ENCODE measurements at regions not wholly inside any gene's neighbourhood (a gene's known extent, or its start where the extent isn't known, plus 50 kb on each side); places are given as distances from the start of the nearest gene placed in this dataset.

DNA sequence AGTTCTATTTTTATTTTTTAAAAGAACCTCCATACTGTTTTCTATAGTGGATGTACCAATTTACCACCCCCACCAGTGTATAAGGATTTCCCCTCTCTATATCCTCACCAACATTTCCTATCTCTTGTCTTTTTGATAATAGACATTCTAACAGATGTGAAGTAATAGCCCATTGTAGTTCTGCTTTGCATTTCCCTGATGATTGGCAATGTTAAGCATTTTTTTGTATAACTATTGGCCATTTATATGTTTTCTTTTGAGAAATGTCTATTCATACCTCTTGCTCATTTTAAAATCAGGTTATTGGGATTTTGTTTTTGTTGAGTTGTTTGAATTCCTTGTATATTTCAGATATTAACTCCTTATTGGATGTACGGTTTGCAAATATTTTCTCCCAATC is 251.1 kb upstream of the HTR2C start:
- DNase-seq = no peak
- 90 to 97% (median 92%) methylated on average over 1 of the region's 1 CpG for WGBS, 4 donors
- peaks cover 3% of the 10 kb centered on the region for H3K27me3 ChIP-seq
- H3K4me1 ChIP-seq (replicated peaks in 1 of 2) = no peaks in the 10 kb centered on the region
- no peaks in the 10 kb centered on the region for H3K36me3 ChIP-seq (replicated peaks in 1 of 2)
- intact Hi-C loops (cut with DNase I) = no loop called here
- TF ChIP-seq POLR2A (IDR thresholded peaks at IDR 0.05) = no peak
- TF ChIP-seq, protein P1, sequence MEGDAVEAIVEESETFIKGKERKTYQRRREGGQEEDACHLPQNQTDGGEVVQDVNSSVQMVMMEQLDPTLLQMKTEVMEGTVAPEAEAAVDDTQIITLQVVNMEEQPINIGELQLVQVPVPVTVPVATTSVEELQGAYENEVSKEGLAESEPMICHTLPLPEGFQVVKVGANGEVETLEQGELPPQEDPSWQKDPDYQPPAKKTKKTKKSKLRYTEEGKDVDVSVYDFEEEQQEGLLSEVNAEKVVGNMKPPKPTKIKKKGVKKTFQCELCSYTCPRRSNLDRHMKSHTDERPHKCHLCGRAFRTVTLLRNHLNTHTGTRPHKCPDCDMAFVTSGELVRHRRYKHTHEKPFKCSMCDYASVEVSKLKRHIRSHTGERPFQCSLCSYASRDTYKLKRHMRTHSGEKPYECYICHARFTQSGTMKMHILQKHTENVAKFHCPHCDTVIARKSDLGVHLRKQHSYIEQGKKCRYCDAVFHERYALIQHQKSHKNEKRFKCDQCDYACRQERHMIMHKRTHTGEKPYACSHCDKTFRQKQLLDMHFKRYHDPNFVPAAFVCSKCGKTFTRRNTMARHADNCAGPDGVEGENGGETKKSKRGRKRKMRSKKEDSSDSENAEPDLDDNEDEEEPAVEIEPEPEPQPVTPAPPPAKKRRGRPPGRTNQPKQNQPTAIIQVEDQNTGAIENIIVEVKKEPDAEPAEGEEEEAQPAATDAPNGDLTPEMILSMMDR (IDR thresholded peaks at IDR 0.05) = no peak
- no peak overlapping the region for H3K4me3 ChIP-seq
- peaks cover 0 to 8% (median 0%) of the 10 kb centered on the region in 3 donors for H3K9me3 ChIP-seq (replicated peaks in 1 of 3)
- H3K27ac ChIP-seq = no peak overlapping the region

DNA sequence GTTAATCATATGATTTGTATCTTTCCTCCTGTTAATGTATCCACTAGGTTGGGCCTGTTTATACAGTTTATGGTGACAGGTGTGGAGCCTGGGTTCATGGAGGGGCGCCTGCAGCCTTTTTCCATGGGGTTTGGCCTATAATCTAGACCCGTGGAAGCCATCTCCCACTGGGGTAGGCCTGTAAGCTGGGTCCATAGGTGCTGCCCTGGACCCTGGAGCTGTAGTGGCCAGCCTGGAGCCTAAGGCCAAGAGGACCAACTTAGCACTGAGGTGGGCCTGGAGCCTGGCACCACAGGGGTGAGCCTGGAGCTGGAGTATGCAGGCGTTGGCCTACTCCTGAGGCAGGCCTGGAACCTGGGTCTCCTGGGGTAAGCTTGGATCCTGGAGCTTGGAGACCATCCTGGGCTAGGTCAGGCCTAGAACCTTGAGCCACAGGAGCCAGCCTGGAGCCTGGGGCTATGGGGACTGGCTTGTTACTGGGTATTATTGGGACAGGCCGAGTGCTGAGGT is 249.4 kb upstream of the HTR2C start:
- DNase-seq = no peak
- Histone ChIP-seq H3K36me3 (replicated peaks in 1 of 2) (no peaks in the 10 kb centered on the region), H3K27ac (no peak overlapping the region), H3K27me3 (peaks cover 6% of the 10 kb centered on the region), H3K4me1 (replicated peaks in 1 of 2) (no peaks in the 10 kb centered on the region), H3K9me3 (replicated peaks in 1 of 3) (peaks cover 0 to 8% (median 0%) of the 10 kb centered on the region in 3 donors), H3K4me3 (no peak overlapping the region)
- no peak for TF ChIP-seq POLR2A (IDR thresholded peaks at IDR 0.05)
- TF ChIP-seq, protein P1 (IDR thresholded peaks at IDR 0.05) = no peak
- intact Hi-C loops (cut with DNase I) = no loop called here
- 53 to 87% (median 62%) methylated on average over 1 to 4 of the region's 4 CpGs for WGBS, 4 donors

DNA sequence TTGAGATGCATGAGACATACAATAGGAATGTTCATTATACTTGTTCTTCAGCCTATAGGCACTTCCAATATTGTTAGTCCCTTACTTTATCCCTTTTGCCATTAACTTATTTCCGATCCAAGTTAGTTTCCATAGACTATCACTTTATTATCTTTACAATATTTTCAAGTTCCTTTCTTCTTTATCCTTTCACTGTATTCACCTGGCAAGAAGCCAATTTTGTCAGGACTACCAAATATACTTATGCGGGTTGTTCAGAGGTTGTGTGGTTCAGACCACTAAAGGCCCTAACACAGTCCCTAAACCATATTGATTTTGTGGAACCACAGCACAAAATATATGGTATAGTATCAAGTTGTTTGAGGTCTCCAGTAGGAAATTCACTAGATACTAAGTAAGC is 245.0 kb upstream of the HTR2C start:
- no peak overlapping the region for H3K4me3 ChIP-seq
- H3K4me1 ChIP-seq (replicated peaks in 1 of 2) = no peaks in the 10 kb centered on the region
- intact Hi-C loops (cut with DNase I) = no loop called here
- peaks cover 6% of the 10 kb centered on the region for H3K27me3 ChIP-seq
- WGBS, 4 donors = 85 to 89% (median 88%) methylated on average over 2 of the region's 2 CpGs
- TF ChIP-seq, protein P1 (IDR thresholded peaks at IDR 0.05) = no peak
- H3K27ac ChIP-seq = no peak overlapping the region
- DNase-seq = no peak
- H3K36me3 ChIP-seq (replicated peaks in 1 of 2) = no peaks in the 10 kb centered on the region
- H3K9me3 ChIP-seq (replicated peaks in 1 of 3) = peaks cover 0 to 2% (median 0%) of the 10 kb centered on the region in 3 donors

DNA sequence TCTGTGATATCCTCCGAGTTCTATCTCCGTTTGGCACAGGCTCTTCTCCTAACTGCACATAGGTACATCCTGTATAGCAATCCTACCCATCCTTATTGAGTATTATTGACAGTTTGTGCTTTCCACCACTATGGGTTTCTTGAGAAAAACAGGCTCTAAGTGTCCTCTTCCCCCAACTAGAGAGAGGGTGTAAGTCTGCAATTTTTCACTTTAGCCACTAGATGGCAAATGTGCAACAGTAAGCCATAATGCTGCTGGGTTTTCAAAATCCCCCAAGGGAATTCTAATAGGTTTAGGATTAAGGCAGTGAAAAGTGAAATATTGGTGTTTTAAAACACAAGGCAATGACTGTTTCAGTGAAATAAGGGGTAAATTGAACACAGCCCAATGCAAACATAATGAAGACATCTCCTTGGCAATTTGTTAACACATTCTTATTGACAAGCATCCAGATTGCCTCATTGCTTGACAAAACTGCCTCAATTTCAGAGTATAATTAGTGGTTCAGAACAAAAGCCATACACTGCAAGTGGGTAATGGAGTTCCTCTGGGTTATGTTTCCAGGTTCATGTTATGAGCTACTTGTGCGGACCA is 239.0 kb upstream of the HTR2C start:
- H3K4me3 ChIP-seq = no peak overlapping the region
- 32 to 76% (median 52%) methylated on average over 3 of the region's 3 CpGs for WGBS, 4 donors

More for the DNA sequence above, 239.0 kb upstream of the HTR2C start:
- peaks cover 19% of the 10 kb centered on the region for H3K27me3 ChIP-seq
- no peak for DNase-seq
- intact Hi-C loops (cut with DNase I) = no loop called here
- no peak for TF ChIP-seq POLR2A (IDR thresholded peaks at IDR 0.05)
- TF ChIP-seq, protein P1 (IDR thresholded peaks at IDR 0.05) = peak; percentile 34 to 74 (median 50)
- no peak overlapping the region for H3K27ac ChIP-seq
- no peaks in the 10 kb centered on the region for H3K36me3 ChIP-seq (replicated peaks in 1 of 2)
- H3K9me3 ChIP-seq (replicated peaks in 1 of 3) = no peaks in the 10 kb centered on the region
- H3K4me1 ChIP-seq (replicated peaks in 1 of 2) = no peaks in the 10 kb centered on the region

Measured in adrenal gland (tissue), 9 donors.